CD4-positive, CD25-positive, alpha-beta regulatory T cell (primary cell): ENCODE measurements at regions not wholly inside any gene's neighbourhood (a gene's known extent, or its start where the extent isn't known, plus 50 kb on each side); places are given as distances from the start of the nearest gene placed in this dataset.
"Not testable (repeated sequence)": the region's sequence is repeated elsewhere in the genome, so short reads cannot be mapped to it uniquely, and the experiment has no call there.

ENCODE experiments used
- ATAC-seq, 2 donors: fragments of 150-1000 bp; cut with Tn5 transposase; one replicate each; pipeline ENCODE4 v1.10.0; 2021; ENCODE audit warnings: low read depth in 2 of 2, moderate number of reproducible peaks in 2 of 2, moderate library complexity in 1 of 2
- DNase-seq, 3 donors: peaks; one replicate each; pipeline versions ENCODE4 v3.0.0 to v3.0.0-alpha.2; 2012 to 2022; ENCODE audit warnings: mixed read lengths in 1 of 3
- H3K27ac ChIP-seq: one replicate; pipeline ENCODE4 v1.7.0; 2013; ENCODE audit warnings: mild to moderate bottlenecking, low read length; ENCODE audit not compliant: insufficient read depth, poor library complexity, severe bottlenecking
- H3K27me3 ChIP-seq: one replicate; pipeline ENCODE4 v1.7.0; 2013; ENCODE audit warnings: low read length; ENCODE audit not compliant: control insufficient read depth, insufficient read depth
- H3K36me3 ChIP-seq: one replicate; pipeline ENCODE4 v1.7.0; 2013; ENCODE audit warnings: mild to moderate bottlenecking, low read length, moderate library complexity; ENCODE audit not compliant: control insufficient read depth, insufficient read depth
- H3K4me1 ChIP-seq: 2 replicates; pipeline ENCODE4 v1.7.0; 2013; ENCODE audit warnings: mild to moderate bottlenecking, low read length; ENCODE audit not compliant: insufficient read depth, control insufficient read depth, poor library complexity, severe bottlenecking
- H3K4me3 ChIP-seq: one replicate; pipeline ENCODE4 v1.7.0; 2013; ENCODE audit warnings: low read depth, mild to moderate bottlenecking, low read length, moderate library complexity
- H3K9me3 ChIP-seq, 2 experiments: 1 replicate in 1 of 2; 2 replicates in 1 of 2; pipeline ENCODE4 v1.7.0; 2013; ENCODE audit warnings: low read length in 2 of 2, mild to moderate bottlenecking in 1 of 2, moderate library complexity in 1 of 2; ENCODE audit not compliant: control insufficient read depth in 2 of 2
- H3K27ac Mint-ChIP-seq, 3 donors: one replicate each; pipeline ENCODE4 v1.8.0; 2020 to 2022; ENCODE audit warnings: mild to moderate bottlenecking in 3 of 3, mixed read lengths in 3 of 3, moderate library complexity in 2 of 3
- H3K27me3 Mint-ChIP-seq: one replicate; pipeline ENCODE4 v1.8.0; 2022; ENCODE audit warnings: mild to moderate bottlenecking, mixed read lengths
- H3K36me3 Mint-ChIP-seq: one replicate; pipeline ENCODE4 v1.8.0; 2020; ENCODE audit warnings: mixed read lengths
- H3K4me1 Mint-ChIP-seq, 4 donors: one replicate each; pipeline ENCODE4 v1.8.0; 2020 to 2022; ENCODE audit warnings: mixed read lengths in 4 of 4, mild to moderate bottlenecking in 1 of 4
- H3K4me3 Mint-ChIP-seq, 4 donors: one replicate each; pipeline ENCODE4 v1.8.0; 2020 to 2022; ENCODE audit warnings: mild to moderate bottlenecking in 4 of 4, mixed read lengths in 4 of 4, moderate library complexity in 3 of 4
- H3K9me3 Mint-ChIP-seq, 7 donors: one replicate each; pipeline ENCODE4 v1.8.0; 2020 to 2022; ENCODE audit warnings: mixed read lengths in 7 of 7, mild to moderate bottlenecking in 3 of 7, moderate library complexity in 2 of 7

GRCh38 chr7:157477550-157478212 is 140.9 kb downstream of the DNAJB6 start:
- Histone ChIP-seq H3K4me3 (peak overlapping the region; percentile 29), H3K36me3 (no peaks in the 10 kb centered on the region), H3K9me3 (peaks cover 8 to 12% of the 10 kb centered on the region in 2 experiments), H3K27me3 (no peaks in the 10 kb centered on the region), H3K27ac (no peak overlapping the region), H3K4me1 (peaks cover 2% of the 10 kb centered on the region)
- H3K36me3 Mint-ChIP-seq: peaks cover 5% of the 10 kb centered on the region
- peaks cover 0 to 17% (median 5%) of the 10 kb centered on the region in 7 donors for H3K9me3 Mint-ChIP-seq
- DNase-seq: no peak
- H3K4me1 Mint-ChIP-seq: peaks cover 10 to 47% (median 16%) of the 10 kb centered on the region in 4 donors
- ATAC-seq: peak in 1 of 2 donors; percentile 21
- peak overlapping the region; percentile 15 to 85 (median 40) for H3K4me3 Mint-ChIP-seq
- peak overlapping the region in 2 of 3 donors; percentile 50 to 55 for H3K27ac Mint-ChIP-seq
- H3K27me3 Mint-ChIP-seq: peaks cover 8% of the 10 kb centered on the region

DNA sequence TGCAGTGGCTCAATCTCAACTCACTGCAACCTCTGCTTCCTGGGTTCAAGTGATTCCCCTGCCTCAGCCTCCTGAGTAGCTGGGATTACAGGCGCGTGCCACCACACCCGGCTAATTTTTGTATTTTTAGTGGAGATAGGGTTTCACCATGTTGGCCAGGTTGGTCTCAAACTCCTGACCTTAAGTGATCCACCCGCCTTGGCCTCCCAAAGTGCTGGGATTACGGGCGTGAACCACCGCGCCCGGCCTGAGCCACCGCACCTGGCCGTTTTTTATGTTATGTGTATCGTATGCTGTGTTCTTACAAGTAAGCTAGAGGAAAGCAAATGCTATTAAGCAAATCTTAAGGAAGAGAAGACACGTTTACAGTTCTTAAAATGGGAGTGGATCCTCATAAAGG is 141.8 kb downstream of the DNAJB6 start:
- H3K4me3 ChIP-seq, H3K4me1 ChIP-seq, H3K36me3 Mint-ChIP-seq, H3K27me3 Mint-ChIP-seq, H3K27ac ChIP-seq, H3K9me3 ChIP-seq, DNase-seq, H3K27me3 ChIP-seq, H3K36me3 ChIP-seq, ATAC-seq: not testable (repeated sequence)
- peak overlapping the region in 1 of 4 donors; percentile 26 for H3K4me3 Mint-ChIP-seq
- peaks cover 0 to 10% (median 0%) of the 10 kb centered on the region in 7 donors for H3K9me3 Mint-ChIP-seq
- H3K27ac Mint-ChIP-seq: peak overlapping the region in 1 of 3 donors; percentile 32
- peaks cover 5 to 38% (median 12%) of the 10 kb centered on the region in 4 donors for H3K4me1 Mint-ChIP-seq

DNA sequence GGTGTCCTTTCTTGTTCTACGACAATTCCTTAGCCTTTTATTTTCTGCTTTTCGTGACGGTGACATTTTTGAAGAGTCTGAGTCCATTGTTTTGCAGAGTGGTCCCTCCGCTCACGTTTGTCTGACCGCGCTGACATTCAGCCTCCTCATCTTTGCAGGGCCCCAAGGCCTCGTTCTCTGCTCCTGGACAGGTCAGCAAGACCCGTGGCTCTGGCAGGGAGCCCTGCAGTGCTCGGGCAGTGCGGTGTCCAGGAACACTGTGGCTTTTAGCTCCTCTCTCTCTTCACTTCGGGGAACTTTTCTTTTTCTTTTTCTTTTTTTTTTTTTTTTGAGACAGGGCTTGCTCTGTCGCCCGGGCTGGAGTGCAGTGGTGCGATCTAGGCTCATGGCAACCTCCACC is 142.5 kb downstream of the DNAJB6 start:
- no peak for ATAC-seq
- no peak for DNase-seq
- no peak overlapping the region for H3K27ac Mint-ChIP-seq

DNA sequence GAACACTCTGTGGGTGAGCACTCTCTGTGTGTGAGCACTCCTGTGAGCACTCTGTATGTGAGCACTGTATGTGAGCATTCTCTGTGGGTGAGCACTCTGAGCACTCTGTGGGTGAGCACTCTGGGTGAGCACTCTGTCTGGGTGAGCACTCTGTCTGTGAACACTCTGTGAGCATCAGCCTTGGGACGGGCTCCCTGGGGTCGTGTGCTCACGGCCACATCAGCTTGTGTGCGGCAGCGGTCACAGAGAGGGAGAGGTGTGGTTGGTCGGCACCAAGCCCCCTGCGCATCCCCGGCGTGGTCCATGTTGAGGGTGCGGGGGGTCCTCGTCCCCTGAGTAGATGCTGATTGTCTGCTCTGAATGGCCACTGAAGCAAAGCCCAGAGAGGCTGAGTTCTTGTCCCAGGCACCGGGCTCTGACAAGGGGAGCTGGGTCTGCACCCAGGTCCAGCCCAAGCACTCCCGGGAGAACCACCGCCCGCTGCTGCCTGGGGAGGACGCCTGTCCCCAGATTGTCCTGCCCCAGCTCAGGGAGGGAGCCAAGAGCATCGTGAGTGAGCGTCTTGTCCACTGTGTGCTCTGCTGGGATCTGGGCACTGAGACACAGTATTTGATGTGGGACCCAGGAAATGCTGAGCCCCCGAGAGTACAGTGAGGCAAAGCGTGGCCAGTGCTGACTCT is 143.7 kb downstream of the DNAJB6 start:
- no peak overlapping the region for H3K4me3 Mint-ChIP-seq
- H3K4me3 ChIP-seq: no peak overlapping the region
- H3K4me1 ChIP-seq: no peaks in the 10 kb centered on the region
- H3K27ac ChIP-seq: no peak overlapping the region
- no peaks in the 10 kb centered on the region for H3K9me3 ChIP-seq
- H3K36me3 ChIP-seq: no peaks in the 10 kb centered on the region
- H3K36me3 Mint-ChIP-seq: no peaks in the 10 kb centered on the region
- peak overlapping the region in 1 of 3 donors; percentile 32 for H3K27ac Mint-ChIP-seq
- H3K9me3 Mint-ChIP-seq: peaks cover 0 to 2% (median 0%) of the 10 kb centered on the region in 7 donors
- ATAC-seq (no peak), DNase-seq (no peak)
- H3K27me3 ChIP-seq: no peaks in the 10 kb centered on the region
- H3K27me3 Mint-ChIP-seq: peaks cover 4% of the 10 kb centered on the region
- H3K4me1 Mint-ChIP-seq: peaks cover 5 to 35% (median 11%) of the 10 kb centered on the region in 4 donors

More for the DNA sequence above, 142.5 kb downstream of the DNAJB6 start:
- H3K4me3 ChIP-seq: no peak overlapping the region
- H3K27me3 ChIP-seq: no peaks in the 10 kb centered on the region
- Mint-ChIP-seq H3K36me3 (no peaks in the 10 kb centered on the region), H3K9me3 (peaks cover 0 to 7% (median 0%) of the 10 kb centered on the region in 7 donors), H3K4me3 (peak overlapping the region in 1 of 4 donors; percentile 26), H3K27me3 (peaks cover 4% of the 10 kb centered on the region), H3K4me1 (peaks cover 5 to 35% (median 12%) of the 10 kb centered on the region in 4 donors)
- no peaks in the 10 kb centered on the region for H3K4me1 ChIP-seq
- H3K36me3 ChIP-seq: no peaks in the 10 kb centered on the region
- H3K27ac ChIP-seq: no peak overlapping the region
- no peaks in the 10 kb centered on the region for H3K9me3 ChIP-seq

- Histone ChIP-seq H3K4me3 (no peak overlapping the region), H3K9me3 (no peaks in the 10 kb centered on the region), H3K4me1 (no peaks in the 10 kb centered on the region), H3K36me3 (no peaks in the 10 kb centered on the region), H3K27me3 (no peaks in the 10 kb centered on the region), H3K27ac (no peak overlapping the region)
- Mint-ChIP-seq H3K36me3 (no peaks in the 10 kb centered on the region), H3K4me1 (peaks cover 5 to 32% (median 10%) of the 10 kb centered on the region in 4 donors), H3K27ac (no peak overlapping the region), H3K9me3 (no peaks in the 10 kb centered on the region), H3K4me3 (no peak overlapping the region), H3K27me3 (peaks cover 4% of the 10 kb centered on the region)
- no peak for ATAC-seq
- no peak for DNase-seq
Observed at GRCh38 chr7:157481389-157481788, 144.6 kb downstream of the DNAJB6 start.

DNA sequence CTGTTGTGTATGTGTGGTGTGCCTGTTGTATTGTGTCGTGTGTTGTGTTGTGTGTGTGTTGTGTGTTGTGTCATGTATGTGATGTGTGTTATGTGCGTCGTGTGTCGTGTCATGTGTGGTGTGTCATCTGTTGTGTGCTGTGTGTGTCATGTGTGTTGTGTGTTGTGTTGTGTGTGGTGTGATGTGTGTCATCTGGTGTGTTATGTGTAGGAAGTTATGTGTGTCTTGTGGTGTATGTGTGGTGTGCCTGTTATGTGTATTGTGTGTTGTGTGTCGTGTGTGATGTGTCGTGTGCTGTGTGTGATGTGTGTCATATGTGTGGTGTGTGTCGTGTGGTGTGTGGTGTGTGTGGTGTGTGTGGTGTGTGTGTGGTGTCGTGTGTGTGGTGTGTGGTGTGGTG is 145.2 kb downstream of the DNAJB6 start:
- Mint-ChIP-seq H3K27me3 (no peaks in the 10 kb centered on the region), H3K27ac (no peak overlapping the region), H3K36me3 (no peaks in the 10 kb centered on the region), H3K4me1 (peaks cover 5 to 35% (median 13%) of the 10 kb centered on the region in 4 donors), H3K9me3 (no peaks in the 10 kb centered on the region), H3K4me3 (no peak overlapping the region)
- ATAC-seq (no peak), DNase-seq (no peak)
- Histone ChIP-seq H3K27ac (no peak overlapping the region), H3K36me3 (no peaks in the 10 kb centered on the region), H3K27me3 (no peaks in the 10 kb centered on the region), H3K9me3 (no peaks in the 10 kb centered on the region), H3K4me1 (no peaks in the 10 kb centered on the region), H3K4me3 (no peak overlapping the region)

- Histone ChIP-seq H3K9me3 (no peaks in the 10 kb centered on the region), H3K4me1 (no peaks in the 10 kb centered on the region), H3K27ac (no peak overlapping the region), H3K27me3 (no peaks in the 10 kb centered on the region), H3K36me3 (no peaks in the 10 kb centered on the region), H3K4me3 (no peak overlapping the region)
- DNase-seq: no peak
- ATAC-seq: no peak
- peaks cover 5 to 32% (median 13%) of the 10 kb centered on the region in 4 donors for H3K4me1 Mint-ChIP-seq
- H3K4me3 Mint-ChIP-seq: no peak overlapping the region
- no peaks in the 10 kb centered on the region for H3K36me3 Mint-ChIP-seq
- H3K27me3 Mint-ChIP-seq: no peaks in the 10 kb centered on the region
- peaks cover 0 to 2% (median 0%) of the 10 kb centered on the region in 7 donors for H3K9me3 Mint-ChIP-seq
- H3K27ac Mint-ChIP-seq: peak overlapping the region in 1 of 3 donors; percentile 62
Observed at GRCh38 chr7:157482517-157483087, 145.8 kb downstream of the DNAJB6 start.
